ENCODE measurements at regions not wholly inside any gene's neighbourhood (a gene's known extent, or its start where the extent isn't known, plus 50 kb on each side); places are given as distances from the start of the nearest gene placed in this dataset.

GRCh38 chr12:68509242-68509641, 101.5 kb upstream of the RAP1B start:
- ChIA-PET CTCF (no interaction called here), POLR2A (no interaction called here)
- Histone ChIP-seq H3K36me3 (replicated peaks in 1 of 2; ENCODE audit: control insufficient read depth in 1 of 2, insufficient read depth in 2 of 2, low read length in 1 of 2) (no peaks in the 10 kb centered on the region), H3K79me2 (ENCODE audit: insufficient read depth) (no peaks in the 10 kb centered on the region), H4K20me1 (ENCODE audit: insufficient read depth) (no peaks in the 10 kb centered on the region), H3K9ac (no peak overlapping the region), H2AFZ (ENCODE audit: low read depth) (no peak overlapping the region), H3K4me2 (no peak overlapping the region), H3K9me2 (no peaks in the 10 kb centered on the region), H3K4me1 (ENCODE audit: control insufficient read depth in 1 of 2, insufficient read depth in 2 of 2, low read depth in 1 of 2, low read length in 1 of 2) (no peaks in the 10 kb centered on the region; a peak in 1 of 4 replicates), H3F3A (replicated peaks; ENCODE audit: insufficient read depth) (peaks cover 8% of the 10 kb centered on the region), H3K27ac (ENCODE audit: low read depth in 2 of 2, low read length in 1 of 2) (no peak overlapping the region), H3K4me3 (ENCODE audit: low read depth in 2 of 2, low read length in 1 of 2) (no peak overlapping the region), H3K9me3 (no peaks in the 10 kb centered on the region), H3K27me3 (ENCODE audit: insufficient read depth) (no peaks in the 10 kb centered on the region)
- no peak for TF ChIP-seq ELF1 (IDR thresholded peaks at IDR 0.05)
- TF ChIP-seq ZBTB33 (IDR thresholded peaks at IDR 0.05; ENCODE audit: borderline replicate concordance, low read depth), result no peak
- TF ChIP-seq TCF12 (IDR thresholded peaks at IDR 0.05), result no peak
- no peak for TF ChIP-seq PBX3 (IDR thresholded peaks at IDR 0.05)
- 85% methylated on average over 4 of the region's 4 CpGs for WGBS (ENCODE audit: low lambda C conversion rate)
- no peak for DNase-seq

DNA sequence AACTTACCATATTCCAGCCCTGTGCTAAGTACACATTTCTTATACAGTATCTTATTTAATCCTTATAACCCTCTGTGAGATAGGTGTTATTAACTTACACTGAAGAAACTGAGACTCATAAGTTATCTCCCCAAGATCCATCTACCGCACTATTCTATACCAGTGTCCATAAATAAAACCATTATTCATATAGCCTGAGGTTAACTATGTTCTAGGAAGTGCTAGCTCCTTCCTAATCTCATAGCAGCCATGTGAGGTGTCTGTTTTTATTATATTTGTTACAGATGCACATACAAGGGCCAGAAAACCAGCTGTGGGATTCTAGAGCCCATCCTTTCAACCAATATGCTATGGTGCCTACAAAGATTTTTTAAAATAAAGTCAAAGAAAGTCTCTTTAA, 100.3 kb upstream of the RAP1B start:
- no peaks in the 10 kb centered on the region for H3K36me3 ChIP-seq (replicated peaks in 1 of 2; ENCODE audit: control insufficient read depth in 1 of 2, insufficient read depth in 2 of 2, low read length in 1 of 2)
- no peaks in the 10 kb centered on the region for H4K20me1 ChIP-seq (ENCODE audit: insufficient read depth)
- H3K79me2 ChIP-seq (ENCODE audit: insufficient read depth), result no peaks in the 10 kb centered on the region
- ChIA-PET POLR2A (no interaction called here), CTCF (interaction anchor here (1.0 to 1.3 kb wide), 2 partner anchors 10 to 14 kb away, joined by 4 read pairs; no protein-coding TSS in a partner anchor)
- peaks cover 0 to 2% of the 10 kb centered on the region in 2 experiments; a peak in 2 of 4 replicates for H3K4me1 ChIP-seq (ENCODE audit: control insufficient read depth in 1 of 2, insufficient read depth in 2 of 2, low read depth in 1 of 2, low read length in 1 of 2)
- no peak overlapping the region for H3K4me3 ChIP-seq (ENCODE audit: low read depth in 2 of 2, low read length in 1 of 2)
- no peaks in the 10 kb centered on the region for H3K9me2 ChIP-seq
- H3K9ac ChIP-seq, result no peak overlapping the region
- peaks cover 12% of the 10 kb centered on the region for H3F3A ChIP-seq (replicated peaks; ENCODE audit: insufficient read depth)
- DNase-seq, result peak; percentile 25
- no peaks in the 10 kb centered on the region for H3K9me3 ChIP-seq
- TF ChIP-seq USF2 (IDR thresholded peaks at IDR 0.05; ENCODE audit: borderline replicate concordance, low read depth, low read length) (no peak), NFIC (IDR thresholded peaks at IDR 0.05; ENCODE audit: borderline replicate concordance) (no peak), POLR2AphosphoS5 (IDR thresholded peaks at IDR 0.05; ENCODE audit: low read depth, low read length) (no peak), YY1 (IDR thresholded peaks at IDR 0.05; ENCODE audit: low read depth) (no peak), SIN3A (IDR thresholded peaks at IDR 0.05; ENCODE audit: borderline replicate concordance, low read depth, low read length) (no peak), ELF1 (IDR thresholded peaks at IDR 0.05) (no peak), EP300 (IDR thresholded peaks at IDR 0.05; ENCODE audit: borderline replicate concordance in 1 of 2, low read depth in 1 of 2, low read length in 1 of 2) (peak in 1 of 2 experiments; percentile 65; a peak in 1 of 4 replicates), MEF2A (IDR thresholded peaks at IDR 0.05; ENCODE audit: borderline replicate concordance, low read depth) (no peak), RCOR1 (IDR thresholded peaks at IDR 0.05; ENCODE audit: low read length) (0 out of 2 replicates have a peak, but pooled peaks have one; percentile 44), MXI1 (IDR thresholded peaks at IDR 0.05; ENCODE audit: low read depth, low read length) (no peak), CHD2 (IDR thresholded peaks at IDR 0.05; ENCODE audit: low read length, partially characterized antibody) (no peak), IRF3 (IDR thresholded peaks at IDR 0.05; ENCODE audit: low read depth, low read length) (no peak), GATA2 (CRISPR knock-in tag; IDR thresholded peaks at IDR 0.05) (0 out of 2 replicates have a peak, but pooled peaks have one; percentile 20)
- TF ChIP-seq, protein P1, sequence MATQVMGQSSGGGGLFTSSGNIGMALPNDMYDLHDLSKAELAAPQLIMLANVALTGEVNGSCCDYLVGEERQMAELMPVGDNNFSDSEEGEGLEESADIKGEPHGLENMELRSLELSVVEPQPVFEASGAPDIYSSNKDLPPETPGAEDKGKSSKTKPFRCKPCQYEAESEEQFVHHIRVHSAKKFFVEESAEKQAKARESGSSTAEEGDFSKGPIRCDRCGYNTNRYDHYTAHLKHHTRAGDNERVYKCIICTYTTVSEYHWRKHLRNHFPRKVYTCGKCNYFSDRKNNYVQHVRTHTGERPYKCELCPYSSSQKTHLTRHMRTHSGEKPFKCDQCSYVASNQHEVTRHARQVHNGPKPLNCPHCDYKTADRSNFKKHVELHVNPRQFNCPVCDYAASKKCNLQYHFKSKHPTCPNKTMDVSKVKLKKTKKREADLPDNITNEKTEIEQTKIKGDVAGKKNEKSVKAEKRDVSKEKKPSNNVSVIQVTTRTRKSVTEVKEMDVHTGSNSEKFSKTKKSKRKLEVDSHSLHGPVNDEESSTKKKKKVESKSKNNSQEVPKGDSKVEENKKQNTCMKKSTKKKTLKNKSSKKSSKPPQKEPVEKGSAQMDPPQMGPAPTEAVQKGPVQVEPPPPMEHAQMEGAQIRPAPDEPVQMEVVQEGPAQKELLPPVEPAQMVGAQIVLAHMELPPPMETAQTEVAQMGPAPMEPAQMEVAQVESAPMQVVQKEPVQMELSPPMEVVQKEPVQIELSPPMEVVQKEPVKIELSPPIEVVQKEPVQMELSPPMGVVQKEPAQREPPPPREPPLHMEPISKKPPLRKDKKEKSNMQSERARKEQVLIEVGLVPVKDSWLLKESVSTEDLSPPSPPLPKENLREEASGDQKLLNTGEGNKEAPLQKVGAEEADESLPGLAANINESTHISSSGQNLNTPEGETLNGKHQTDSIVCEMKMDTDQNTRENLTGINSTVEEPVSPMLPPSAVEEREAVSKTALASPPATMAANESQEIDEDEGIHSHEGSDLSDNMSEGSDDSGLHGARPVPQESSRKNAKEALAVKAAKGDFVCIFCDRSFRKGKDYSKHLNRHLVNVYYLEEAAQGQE (IDR thresholded peaks at IDR 0.05; ENCODE audit: low read depth, low read length), result no peak
- no peak overlapping the region for H2AFZ ChIP-seq (ENCODE audit: low read depth)
- H3K27ac ChIP-seq (ENCODE audit: low read depth in 2 of 2, low read length in 1 of 2), result no peak overlapping the region
- WGBS (ENCODE audit: low lambda C conversion rate), result 50% methylated on average over 1 of the region's 1 CpG
- H3K27me3 ChIP-seq (ENCODE audit: insufficient read depth), result no peaks in the 10 kb centered on the region
- no peak overlapping the region for H3K4me2 ChIP-seq
